ENCODE measurements at regions not wholly inside any gene's neighbourhood (a gene's known extent, or its start where the extent isn't known, plus 50 kb on each side); places are given as distances from the start of the nearest gene placed in this dataset.

DNA sequence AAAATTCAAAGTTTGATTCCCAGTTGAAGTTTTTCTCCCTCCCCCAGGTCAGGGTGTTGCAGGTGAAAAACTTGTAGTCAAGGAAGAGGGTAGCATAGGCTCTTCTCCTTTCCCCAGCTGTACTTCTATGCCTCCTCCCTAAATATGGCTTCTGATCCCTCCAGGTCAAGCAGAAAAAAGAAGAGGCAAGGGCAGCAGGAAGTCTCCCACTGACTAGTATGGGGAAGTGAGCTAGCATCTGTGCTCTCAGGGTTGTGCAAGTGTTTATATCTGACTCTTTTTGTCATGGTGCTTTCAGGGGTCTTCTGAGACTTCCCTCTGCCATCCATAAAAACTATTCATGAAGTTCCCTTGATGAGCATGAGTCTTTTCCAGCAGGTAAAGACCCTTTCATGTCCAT, 76.0 kb downstream of the ATPSCKMT start:
- no peaks in the 10 kb centered on the region for H3K36me3 ChIP-seq
- H3K27me3 ChIP-seq = no peaks in the 10 kb centered on the region
- no peaks in the 10 kb centered on the region for H3K4me1 ChIP-seq
- no peak overlapping the region for H3K4me3 ChIP-seq
- no peak overlapping the region for H3K27ac ChIP-seq
- DNase-seq = no peak
- no peaks in the 10 kb centered on the region for H3K9me3 ChIP-seq (replicated peaks)

DNA sequence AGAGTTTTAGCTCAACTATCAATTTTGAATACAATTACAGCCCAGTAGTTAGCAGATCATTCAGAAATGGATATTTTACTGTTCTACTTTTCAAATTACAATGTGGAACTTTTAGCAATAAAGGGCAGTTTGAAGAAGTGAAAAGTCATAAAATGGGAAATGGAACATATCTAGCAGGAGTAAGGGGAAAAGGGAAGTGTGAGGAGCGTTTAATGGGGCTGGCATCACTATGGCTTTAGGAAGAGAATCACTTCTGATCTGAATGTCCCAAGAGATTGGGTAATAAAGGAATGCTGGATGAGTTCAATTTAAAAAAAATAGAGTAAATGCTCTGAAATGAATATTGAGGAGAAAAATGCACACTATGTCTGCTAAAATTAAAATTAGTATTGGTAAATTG, 77.4 kb downstream of the ATPSCKMT start:
- no peaks in the 10 kb centered on the region for H3K27me3 ChIP-seq
- no peak overlapping the region for H3K4me3 ChIP-seq
- no peak overlapping the region for H3K27ac ChIP-seq
- no peak for DNase-seq
- H3K36me3 ChIP-seq = no peaks in the 10 kb centered on the region
- no peaks in the 10 kb centered on the region for H3K9me3 ChIP-seq (replicated peaks)
- no peaks in the 10 kb centered on the region for H3K4me1 ChIP-seq

DNA sequence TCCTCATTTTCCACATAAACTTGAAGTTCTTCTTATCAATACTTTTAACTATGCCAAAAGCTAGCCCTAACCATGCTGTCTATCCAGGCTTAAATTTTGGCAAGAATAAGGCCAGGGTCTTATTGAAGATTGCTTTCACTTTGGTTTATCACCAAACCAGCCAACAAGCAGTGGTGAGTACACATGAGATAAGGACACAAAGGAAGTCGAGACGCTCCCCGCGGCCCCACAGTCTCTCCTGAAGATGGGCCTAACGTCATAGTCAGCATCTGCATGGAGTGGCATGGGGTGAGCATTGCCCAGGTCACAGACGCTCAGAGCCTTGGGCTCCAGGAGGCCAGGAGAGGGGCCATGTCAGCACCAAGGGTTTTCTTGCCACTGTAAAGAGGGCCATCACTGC, 80.3 kb downstream of the ATPSCKMT start:
- Histone ChIP-seq H3K4me3 (no peak overlapping the region), H3K4me1 (no peaks in the 10 kb centered on the region), H3K27ac (no peak overlapping the region), H3K27me3 (no peaks in the 10 kb centered on the region), H3K36me3 (no peaks in the 10 kb centered on the region), H3K9me3 (replicated peaks) (no peaks in the 10 kb centered on the region)
- no peak for DNase-seq

DNA sequence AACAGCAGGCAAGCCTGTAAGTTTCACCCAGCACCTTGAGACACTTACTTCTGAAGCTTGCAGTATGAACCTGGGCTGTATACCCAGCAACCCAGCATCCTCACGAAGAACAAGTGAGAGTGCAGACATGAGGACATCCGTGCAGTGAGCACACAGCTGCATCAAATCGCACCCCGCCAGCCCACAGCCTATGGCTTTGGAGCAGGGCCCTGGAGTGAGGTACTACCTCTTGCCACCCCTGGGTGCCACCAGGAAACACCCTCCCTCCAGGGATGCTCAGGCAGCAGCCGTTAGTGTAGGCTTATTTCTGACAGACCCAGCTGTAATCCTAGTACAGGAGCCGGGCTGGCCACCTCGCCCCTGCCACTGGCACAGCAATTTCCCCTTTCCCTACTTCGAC, 81.4 kb downstream of the ATPSCKMT start:
- no peak overlapping the region for H3K27ac ChIP-seq
- H3K4me1 ChIP-seq = no peaks in the 10 kb centered on the region
- H3K36me3 ChIP-seq = no peaks in the 10 kb centered on the region
- no peaks in the 10 kb centered on the region for H3K27me3 ChIP-seq
- DNase-seq = no peak
- no peak overlapping the region for H3K4me3 ChIP-seq
- H3K9me3 ChIP-seq (replicated peaks) = no peaks in the 10 kb centered on the region

DNA sequence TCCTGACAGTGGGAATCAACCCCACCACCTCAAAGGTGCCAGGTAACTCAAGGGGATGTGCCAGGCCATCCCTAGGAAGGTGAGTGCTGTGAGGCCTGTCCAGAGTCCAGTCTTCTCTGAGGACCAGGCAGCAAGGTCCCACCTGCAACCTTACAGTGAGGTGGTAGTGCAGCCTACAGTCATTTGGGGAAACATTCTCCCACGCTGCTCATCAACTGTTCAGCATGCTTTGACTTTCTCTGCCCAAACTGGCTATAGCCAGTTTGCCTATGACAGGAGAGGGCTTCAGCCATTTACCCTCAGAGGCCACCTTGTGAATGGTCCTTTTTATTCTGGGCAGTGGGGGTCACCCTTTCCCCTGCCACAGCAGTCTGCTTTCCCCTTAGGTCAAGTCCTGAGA, 81.9 kb downstream of the ATPSCKMT start:
- Histone ChIP-seq H3K27me3 (no peaks in the 10 kb centered on the region), H3K4me1 (no peaks in the 10 kb centered on the region), H3K36me3 (no peaks in the 10 kb centered on the region), H3K4me3 (no peak overlapping the region), H3K9me3 (replicated peaks) (no peaks in the 10 kb centered on the region), H3K27ac (no peak overlapping the region)
- no peak for DNase-seq

DNA sequence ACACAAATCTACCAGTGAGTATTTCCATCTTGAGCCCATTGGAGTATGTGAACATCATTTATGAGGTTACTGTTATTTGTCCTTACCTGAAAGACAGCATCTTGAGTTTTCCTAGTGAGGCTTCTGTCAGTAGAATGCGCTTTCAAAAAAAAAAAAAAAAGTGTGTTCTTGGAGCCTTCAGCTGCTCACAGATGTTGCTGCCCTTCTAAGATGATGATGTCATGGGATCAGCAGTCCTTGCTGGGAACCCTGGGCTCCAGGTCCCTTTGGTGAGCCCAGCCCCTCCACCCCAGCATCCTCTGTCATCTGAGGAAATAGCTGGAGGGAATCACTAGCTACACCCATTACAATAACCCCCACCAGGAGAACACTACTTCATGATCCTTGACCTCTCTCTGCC, 83.3 kb downstream of the ATPSCKMT start:
- Histone ChIP-seq H3K9me3 (replicated peaks) (no peaks in the 10 kb centered on the region), H3K4me1 (no peaks in the 10 kb centered on the region), H3K27me3 (no peaks in the 10 kb centered on the region), H3K27ac (no peak overlapping the region), H3K36me3 (no peaks in the 10 kb centered on the region), H3K4me3 (no peak overlapping the region)
- peak in 1 of 2 experiments; percentile 6 for DNase-seq

GRCh38 chr5:10162468-10162867, 87.2 kb downstream of the ATPSCKMT start:
- no peak for DNase-seq
- Histone ChIP-seq H3K9me3 (replicated peaks) (no peaks in the 10 kb centered on the region), H3K27me3 (no peaks in the 10 kb centered on the region), H3K36me3 (no peaks in the 10 kb centered on the region), H3K4me3 (no peak overlapping the region), H3K27ac (no peak overlapping the region), H3K4me1 (no peaks in the 10 kb centered on the region)

DNA sequence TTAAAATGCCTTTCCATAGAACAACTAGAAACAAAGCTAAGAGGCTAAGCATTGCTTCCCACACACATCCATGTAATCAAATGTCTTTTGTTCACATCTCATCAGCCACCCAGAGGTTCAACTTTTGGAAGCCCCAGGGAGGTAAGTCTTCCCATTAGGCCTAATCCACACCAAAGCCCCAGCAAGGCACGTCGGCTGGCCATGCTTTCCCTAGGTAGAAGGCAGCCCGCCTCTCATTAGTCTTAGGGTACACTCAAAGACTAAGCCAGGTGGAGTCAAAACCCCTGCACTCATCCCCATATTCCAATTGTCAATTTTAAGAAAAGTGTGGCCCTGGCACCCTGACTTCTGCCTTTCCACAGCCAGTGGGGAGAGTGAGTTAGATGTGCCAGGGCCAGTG, 87.9 kb downstream of the ATPSCKMT start:
- Histone ChIP-seq H3K27ac (no peak overlapping the region), H3K36me3 (no peaks in the 10 kb centered on the region), H3K9me3 (replicated peaks) (no peaks in the 10 kb centered on the region), H3K4me1 (no peaks in the 10 kb centered on the region), H3K27me3 (no peaks in the 10 kb centered on the region), H3K4me3 (no peak overlapping the region)
- no peak for DNase-seq

DNA sequence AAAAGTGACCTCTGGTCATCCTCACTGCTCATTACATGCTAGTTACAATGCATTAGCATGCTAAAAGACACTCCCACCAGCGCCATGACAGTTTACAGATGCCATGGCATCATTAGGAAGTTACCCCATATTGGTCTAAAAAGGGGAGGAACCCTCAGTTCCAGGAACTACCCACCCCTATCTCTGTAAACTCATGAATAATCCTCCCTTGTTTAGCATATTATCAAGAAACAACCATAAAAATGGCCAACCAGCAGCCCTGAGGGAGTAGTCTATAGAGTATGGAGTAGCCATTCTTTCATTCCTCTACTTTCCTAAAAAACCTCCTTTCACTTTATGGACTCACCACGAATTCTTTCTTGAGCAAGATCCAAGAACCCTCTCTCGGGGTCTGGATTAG, 89.4 kb downstream of the ATPSCKMT start:
- no peak for DNase-seq
- Histone ChIP-seq H3K4me1 (no peaks in the 10 kb centered on the region), H3K4me3 (no peak overlapping the region), H3K27me3 (no peaks in the 10 kb centered on the region), H3K36me3 (no peaks in the 10 kb centered on the region), H3K27ac (no peak overlapping the region), H3K9me3 (replicated peaks) (no peaks in the 10 kb centered on the region)

DNA sequence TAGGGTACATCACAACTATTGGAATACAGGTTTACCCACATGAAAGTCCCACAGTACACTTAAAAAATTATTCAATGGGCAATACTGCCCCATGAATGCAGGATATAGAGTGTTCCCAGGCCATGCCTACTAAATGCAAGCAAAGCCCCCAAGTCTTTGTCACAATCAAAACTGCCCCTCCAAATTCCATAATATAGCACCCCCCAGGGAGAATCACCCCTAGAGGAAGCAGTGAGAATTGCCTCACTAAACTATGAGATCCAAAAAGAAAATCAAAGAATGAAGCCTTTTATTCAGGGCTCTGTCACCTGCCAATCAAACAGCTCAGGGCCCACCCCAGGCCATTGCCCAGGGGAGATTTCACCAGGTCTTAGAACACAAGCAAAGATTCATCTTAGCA, 90.8 kb downstream of the ATPSCKMT start:
- H3K36me3 ChIP-seq = no peaks in the 10 kb centered on the region
- no peak for DNase-seq
- no peaks in the 10 kb centered on the region for H3K9me3 ChIP-seq (replicated peaks)
- no peaks in the 10 kb centered on the region for H3K4me1 ChIP-seq
- H3K27me3 ChIP-seq = no peaks in the 10 kb centered on the region
- H3K4me3 ChIP-seq = no peak overlapping the region
- H3K27ac ChIP-seq = no peak overlapping the region

- Histone ChIP-seq H3K9me3 (replicated peaks) (no peaks in the 10 kb centered on the region), H3K36me3 (no peaks in the 10 kb centered on the region), H3K4me3 (no peak overlapping the region), H3K27me3 (no peaks in the 10 kb centered on the region), H3K4me1 (no peaks in the 10 kb centered on the region), H3K27ac (no peak overlapping the region)
- no peak for DNase-seq
Observed at GRCh38 chr5:10157085-10157669, 92.5 kb downstream of the ATPSCKMT start.

DNA sequence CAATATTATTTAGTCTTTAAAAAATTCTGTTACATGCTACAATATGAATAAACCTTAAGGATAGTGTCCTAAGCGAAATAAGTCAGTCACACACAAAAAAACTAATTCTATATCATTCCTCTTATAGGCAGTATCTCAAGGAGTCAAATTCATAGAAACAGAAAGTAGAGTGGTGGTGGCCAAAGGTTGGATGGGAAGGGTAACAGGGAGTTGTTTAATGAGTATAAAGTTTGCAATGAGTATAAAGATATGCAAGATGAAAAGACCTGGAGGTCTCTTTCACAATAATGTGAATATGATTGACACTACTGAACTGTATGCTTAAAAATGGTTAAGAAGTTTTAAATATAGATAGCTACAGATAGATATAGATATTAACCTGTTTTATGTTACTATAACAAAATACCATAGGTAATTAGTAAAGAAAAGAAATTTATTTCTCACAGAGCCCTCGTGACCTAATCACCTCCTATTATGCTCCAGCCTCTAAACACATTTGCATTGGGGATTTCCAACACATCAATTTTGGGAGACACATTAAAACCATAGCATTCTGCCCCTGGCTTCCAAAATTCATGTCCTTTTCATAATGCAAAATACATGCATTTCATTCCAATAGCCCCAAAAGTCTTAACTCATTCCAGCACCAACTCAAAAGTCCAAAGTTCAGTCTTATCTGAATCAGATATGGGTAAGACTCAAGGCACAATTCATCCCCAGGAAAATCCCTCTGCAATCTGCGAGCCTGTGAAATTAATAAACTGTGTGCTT, 93.6 kb downstream of the ATPSCKMT start:
- no peaks in the 10 kb centered on the region for H3K36me3 ChIP-seq
- H3K9me3 ChIP-seq (replicated peaks) = no peaks in the 10 kb centered on the region
- H3K4me1 ChIP-seq = no peaks in the 10 kb centered on the region
- no peak overlapping the region for H3K4me3 ChIP-seq
- no peak for DNase-seq
- no peak overlapping the region for H3K27ac ChIP-seq
- no peaks in the 10 kb centered on the region for H3K27me3 ChIP-seq

DNA sequence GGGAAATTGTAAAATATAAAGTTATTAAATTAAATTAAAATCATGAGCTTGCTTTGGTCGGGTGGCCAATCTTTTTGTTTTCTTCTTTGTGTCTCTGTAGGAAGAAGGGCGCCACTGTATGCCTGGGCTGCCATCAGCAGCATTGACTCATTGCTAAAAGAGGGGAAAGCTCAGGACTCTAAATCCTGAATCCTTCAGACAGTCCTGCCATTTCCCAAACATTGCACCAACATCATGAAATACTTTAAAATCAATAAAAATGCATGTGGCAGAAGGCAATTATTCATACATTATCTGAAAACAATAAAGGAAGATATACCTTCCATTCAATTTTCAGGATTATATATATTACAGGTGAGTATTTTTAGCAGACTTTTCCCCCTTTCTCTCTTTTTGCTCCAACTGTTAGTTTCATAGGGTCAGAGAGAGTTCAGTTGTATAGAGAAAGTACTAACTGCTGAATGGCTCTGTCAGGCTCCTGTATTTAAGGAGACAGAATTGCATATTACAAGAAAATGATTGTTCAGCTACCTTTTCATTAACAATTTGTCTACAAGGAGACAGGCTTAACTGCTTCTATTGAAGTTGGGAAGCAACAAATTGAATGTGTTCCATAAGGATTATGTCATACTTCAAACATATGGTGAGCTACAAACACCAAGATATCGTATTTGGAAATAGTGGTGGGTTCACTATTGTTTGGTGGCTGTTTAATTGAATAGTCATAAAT, 95.7 kb downstream of the ATPSCKMT start:
- Histone ChIP-seq H3K36me3 (no peaks in the 10 kb centered on the region), H3K9me3 (replicated peaks) (no peaks in the 10 kb centered on the region), H3K4me3 (no peak overlapping the region), H3K27ac (no peak overlapping the region), H3K27me3 (no peaks in the 10 kb centered on the region), H3K4me1 (no peaks in the 10 kb centered on the region)
- no peak for DNase-seq

- Histone ChIP-seq H3K4me1 (no peaks in the 10 kb centered on the region), H3K36me3 (no peaks in the 10 kb centered on the region), H3K9me3 (replicated peaks) (no peaks in the 10 kb centered on the region), H3K4me3 (no peak overlapping the region), H3K27me3 (no peaks in the 10 kb centered on the region), H3K27ac (no peak overlapping the region)
- no peak for DNase-seq
Observed at GRCh38 chr5:10153394-10153793, 96.3 kb downstream of the ATPSCKMT start.

DNA sequence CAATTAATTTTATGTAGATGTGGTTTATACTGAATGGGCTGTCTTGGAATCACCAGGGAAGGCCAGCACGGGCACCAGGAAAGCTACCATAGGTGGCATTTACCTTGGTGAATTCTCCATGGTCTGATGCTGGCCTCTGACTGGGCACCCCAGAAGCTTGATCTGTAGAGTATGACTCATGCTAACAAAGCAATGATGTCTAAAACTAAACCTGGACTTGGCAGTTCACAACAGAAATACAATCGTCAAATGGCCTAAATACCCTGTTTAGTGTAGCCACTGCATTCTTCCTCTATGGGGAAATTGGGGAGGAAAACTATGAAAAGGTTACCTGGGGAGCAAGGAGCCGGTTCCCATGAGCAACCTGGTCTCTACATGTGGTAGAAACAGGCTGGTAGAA, 98.0 kb downstream of the ATPSCKMT start:
- no peak for DNase-seq
- no peaks in the 10 kb centered on the region for H3K4me1 ChIP-seq

More for the DNA sequence above, 98.0 kb downstream of the ATPSCKMT start:
- Histone ChIP-seq H3K9me3 (replicated peaks) (no peaks in the 10 kb centered on the region), H3K36me3 (no peaks in the 10 kb centered on the region), H3K27me3 (no peaks in the 10 kb centered on the region), H3K4me3 (no peak overlapping the region), H3K27ac (no peak overlapping the region)

Measured in SJCRH30 (cell line).